ENCODE measurements at regions not wholly inside any gene's neighbourhood (a gene's known extent, or its start where the extent isn't known, plus 50 kb on each side); places are given as distances from the start of the nearest gene placed in this dataset.

DNA sequence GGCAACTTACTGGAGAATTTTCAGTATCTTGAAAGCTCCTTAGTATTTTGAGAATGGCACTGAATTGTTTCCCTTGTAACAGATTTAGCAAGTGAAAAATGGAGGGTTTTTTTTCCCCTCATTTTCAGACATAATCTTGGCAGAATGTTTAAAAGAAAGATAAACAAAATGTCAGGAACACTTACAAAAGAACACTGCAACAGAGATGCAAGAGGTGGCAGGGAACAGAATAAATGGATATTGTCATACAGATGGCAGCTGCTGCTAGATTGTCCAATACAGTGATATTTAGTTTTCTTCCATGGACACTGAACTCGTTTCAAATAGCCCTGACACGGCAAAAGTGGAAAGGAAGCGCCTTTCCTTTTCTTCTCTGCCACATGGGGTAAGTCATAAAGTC is 76.9 kb upstream of the ZNF608 start:
- POLR2A ChIA-PET = no interaction called here
- H3K4me3 ChIP-seq = no peak overlapping the region
- CTCF ChIA-PET = no interaction called here
- H3K27ac ChIP-seq = no peak overlapping the region; a peak in 1 of 6 replicates
- 42% methylated on average over 3 of the region's 3 CpGs for WGBS (ENCODE audit: missing lambda C conversion rate)
- DNase-seq (ENCODE audit: low read depth in 1 of 2, low spot score in 1 of 2) (no peak), ATAC-seq (no peak), FAIRE-seq (no peak)
- peak; percentile 5 for TF ChIP-seq MAFK (IDR thresholded peaks at IDR 0.05; ENCODE audit: partially characterized antibody)
- TF ChIP-seq CHD2 (IDR thresholded peaks at IDR 0.05; ENCODE audit: low read length, partially characterized antibody) = no peak
- H3K9me3 ChIP-seq = no peaks in the 10 kb centered on the region
- no peak overlapping the region for H3K4me2 ChIP-seq
- peaks cover 8% of the 10 kb centered on the region; the same call in 1 of the 3 replicates for H3K4me1 ChIP-seq

DNA sequence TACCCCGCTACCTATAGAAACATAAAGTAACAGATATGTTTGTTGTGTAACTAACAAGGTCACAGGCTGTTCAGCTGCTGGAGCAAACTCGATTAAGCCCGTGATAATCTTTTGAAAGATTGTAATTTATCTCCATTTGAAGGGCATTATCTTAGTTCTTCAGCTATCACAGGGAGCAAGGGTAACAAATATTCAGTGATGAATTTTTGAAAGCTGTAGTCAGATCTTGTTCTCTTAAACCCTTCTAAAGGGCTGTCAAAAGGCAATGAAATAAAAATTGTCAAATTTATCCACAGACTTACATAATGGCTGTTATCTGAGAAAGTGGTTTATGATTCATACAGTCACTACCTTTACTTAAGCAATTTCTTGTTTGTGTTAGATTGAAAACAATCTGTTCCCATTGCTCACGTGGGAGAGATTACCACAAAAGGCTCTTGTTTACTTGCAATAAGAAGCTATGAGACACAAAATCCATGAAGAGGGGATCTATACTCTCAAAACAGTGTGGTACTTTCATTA is 78.3 kb upstream of the ZNF608 start:
- Histone ChIP-seq H3K4me1 (peaks cover 8% of the 10 kb centered on the region; the same call in 1 of the 3 replicates), H3K4me3 (no peak overlapping the region), H3K4me2 (peak overlapping the region; percentile 14; the same call in 1 of the 3 replicates), H3K27ac (no peak overlapping the region; a peak in 1 of 6 replicates), H3K9me3 (no peaks in the 10 kb centered on the region)
- CTCF ChIA-PET = no interaction called here
- 53% methylated on average over 4 of the region's 4 CpGs for WGBS (ENCODE audit: missing lambda C conversion rate)
- FAIRE-seq (no peak), ATAC-seq (no peak), DNase-seq (ENCODE audit: low read depth in 1 of 2, low spot score in 1 of 2) (peak in 1 of 2 experiments; percentile 28)
- TF ChIP-seq FOSL2 (IDR thresholded peaks at IDR 0.05) (no peak), FOSL2 (CRISPR knock-in tag; IDR thresholded peaks at IDR 0.05) (peak; percentile 67), CEBPB (IDR thresholded peaks at IDR 0.05) (peak; percentile 40 to 60; a peak in 2 of 4 replicates), HEYL (CRISPR knock-in tag; IDR thresholded peaks at IDR 0.05) (no peak), SMC3 (IDR thresholded peaks at IDR 0.05) (no peak), CBX8 (IDR thresholded peaks at IDR 0.05) (no peak), NR3C1 (IDR thresholded peaks at IDR 0.05) (no peak), MAZ (IDR thresholded peaks at IDR 0.05; ENCODE audit: borderline replicate concordance, low read depth, low read length) (no peak), ESRRA (IDR thresholded peaks at IDR 0.05; ENCODE audit: borderline replicate concordance, low read length) (no peak)
- POLR2A ChIA-PET = no interaction called here

DNA sequence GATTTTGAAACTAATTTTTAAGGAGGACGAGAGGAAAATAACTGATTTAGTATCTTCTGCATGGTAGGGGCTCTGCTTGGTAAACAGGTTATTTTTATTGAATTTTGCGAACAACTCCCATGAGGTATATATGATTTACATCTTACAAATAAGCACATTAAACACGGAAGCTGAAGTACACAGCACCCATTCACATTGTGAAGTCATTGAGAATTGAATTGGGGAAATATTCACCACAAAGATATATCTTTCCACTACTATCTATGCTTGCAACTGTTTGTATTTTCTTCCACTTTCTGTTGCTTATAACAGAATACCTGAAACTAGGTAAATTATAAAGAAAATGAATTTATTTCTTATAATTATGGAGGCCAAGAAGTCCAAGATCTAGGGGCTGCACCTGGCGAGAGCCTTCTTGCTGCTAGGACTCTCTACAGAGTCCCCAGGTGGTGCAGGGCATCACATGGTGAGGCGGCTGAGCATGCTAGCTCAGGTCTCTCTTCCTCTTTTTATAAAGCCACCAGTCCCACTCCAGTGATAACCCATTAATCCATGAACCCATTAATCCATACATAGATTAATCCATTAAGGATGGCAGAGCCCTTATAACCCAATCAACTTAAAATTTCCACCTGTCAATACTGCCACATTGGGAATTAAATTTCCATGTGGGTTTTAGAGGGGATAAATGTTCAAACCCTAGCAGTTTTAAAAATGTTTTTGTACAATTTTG is 79.0 kb upstream of the ZNF608 start:
- H3K4me2 ChIP-seq = peak overlapping the region; percentile 14; the same call in 1 of the 3 replicates
- ATAC-seq = no peak
- WGBS (ENCODE audit: missing lambda C conversion rate) = 87% methylated on average over 5 of the region's 5 CpGs
- no peaks in the 10 kb centered on the region for H3K9me3 ChIP-seq
- TF ChIP-seq RCOR1 (IDR thresholded peaks at IDR 0.05; ENCODE audit: low read depth, low read length) (no peak), CHD2 (IDR thresholded peaks at IDR 0.05; ENCODE audit: low read length, partially characterized antibody) (no peak), CEBPB (IDR thresholded peaks at IDR 0.05) (0 out of 4 replicates have a peak, but pooled peaks of 1 of the 2 experiments have one; percentile 3), CBX2 (IDR thresholded peaks at IDR 0.05; ENCODE audit: borderline replicate concordance, low read depth) (no peak)
- TF ChIP-seq, protein P1, sequence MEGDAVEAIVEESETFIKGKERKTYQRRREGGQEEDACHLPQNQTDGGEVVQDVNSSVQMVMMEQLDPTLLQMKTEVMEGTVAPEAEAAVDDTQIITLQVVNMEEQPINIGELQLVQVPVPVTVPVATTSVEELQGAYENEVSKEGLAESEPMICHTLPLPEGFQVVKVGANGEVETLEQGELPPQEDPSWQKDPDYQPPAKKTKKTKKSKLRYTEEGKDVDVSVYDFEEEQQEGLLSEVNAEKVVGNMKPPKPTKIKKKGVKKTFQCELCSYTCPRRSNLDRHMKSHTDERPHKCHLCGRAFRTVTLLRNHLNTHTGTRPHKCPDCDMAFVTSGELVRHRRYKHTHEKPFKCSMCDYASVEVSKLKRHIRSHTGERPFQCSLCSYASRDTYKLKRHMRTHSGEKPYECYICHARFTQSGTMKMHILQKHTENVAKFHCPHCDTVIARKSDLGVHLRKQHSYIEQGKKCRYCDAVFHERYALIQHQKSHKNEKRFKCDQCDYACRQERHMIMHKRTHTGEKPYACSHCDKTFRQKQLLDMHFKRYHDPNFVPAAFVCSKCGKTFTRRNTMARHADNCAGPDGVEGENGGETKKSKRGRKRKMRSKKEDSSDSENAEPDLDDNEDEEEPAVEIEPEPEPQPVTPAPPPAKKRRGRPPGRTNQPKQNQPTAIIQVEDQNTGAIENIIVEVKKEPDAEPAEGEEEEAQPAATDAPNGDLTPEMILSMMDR (IDR thresholded peaks at IDR 0.05) = no peak
- TF ChIP-seq, protein P2, sequence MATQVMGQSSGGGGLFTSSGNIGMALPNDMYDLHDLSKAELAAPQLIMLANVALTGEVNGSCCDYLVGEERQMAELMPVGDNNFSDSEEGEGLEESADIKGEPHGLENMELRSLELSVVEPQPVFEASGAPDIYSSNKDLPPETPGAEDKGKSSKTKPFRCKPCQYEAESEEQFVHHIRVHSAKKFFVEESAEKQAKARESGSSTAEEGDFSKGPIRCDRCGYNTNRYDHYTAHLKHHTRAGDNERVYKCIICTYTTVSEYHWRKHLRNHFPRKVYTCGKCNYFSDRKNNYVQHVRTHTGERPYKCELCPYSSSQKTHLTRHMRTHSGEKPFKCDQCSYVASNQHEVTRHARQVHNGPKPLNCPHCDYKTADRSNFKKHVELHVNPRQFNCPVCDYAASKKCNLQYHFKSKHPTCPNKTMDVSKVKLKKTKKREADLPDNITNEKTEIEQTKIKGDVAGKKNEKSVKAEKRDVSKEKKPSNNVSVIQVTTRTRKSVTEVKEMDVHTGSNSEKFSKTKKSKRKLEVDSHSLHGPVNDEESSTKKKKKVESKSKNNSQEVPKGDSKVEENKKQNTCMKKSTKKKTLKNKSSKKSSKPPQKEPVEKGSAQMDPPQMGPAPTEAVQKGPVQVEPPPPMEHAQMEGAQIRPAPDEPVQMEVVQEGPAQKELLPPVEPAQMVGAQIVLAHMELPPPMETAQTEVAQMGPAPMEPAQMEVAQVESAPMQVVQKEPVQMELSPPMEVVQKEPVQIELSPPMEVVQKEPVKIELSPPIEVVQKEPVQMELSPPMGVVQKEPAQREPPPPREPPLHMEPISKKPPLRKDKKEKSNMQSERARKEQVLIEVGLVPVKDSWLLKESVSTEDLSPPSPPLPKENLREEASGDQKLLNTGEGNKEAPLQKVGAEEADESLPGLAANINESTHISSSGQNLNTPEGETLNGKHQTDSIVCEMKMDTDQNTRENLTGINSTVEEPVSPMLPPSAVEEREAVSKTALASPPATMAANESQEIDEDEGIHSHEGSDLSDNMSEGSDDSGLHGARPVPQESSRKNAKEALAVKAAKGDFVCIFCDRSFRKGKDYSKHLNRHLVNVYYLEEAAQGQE (IDR thresholded peaks at IDR 0.05) = no peak
- H3K4me3 ChIP-seq = no peak overlapping the region
- no peak for FAIRE-seq
- H3K4me1 ChIP-seq = peaks cover 8% of the 10 kb centered on the region; the same call in 1 of the 3 replicates
- CTCF ChIA-PET = no interaction called here
- H3K27ac ChIP-seq = peak overlapping the region in 1 of 2 experiments; percentile 24; a peak in 1 of 6 replicates
- no peak for DNase-seq (ENCODE audit: low read depth in 1 of 2, low spot score in 1 of 2)
- POLR2A ChIA-PET = no interaction called here
